Islet of Langerhans (tissue), 1 donor: ENCODE measurements at regions not wholly inside any gene's neighbourhood (a gene's known extent, or its start where the extent isn't known, plus 50 kb on each side); places are given as distances from the start of the nearest gene placed in this dataset.
"Not testable (repeated sequence)": the region's sequence is repeated elsewhere in the genome, so short reads cannot be mapped to it uniquely, and the experiment has no call there.

ENCODE experiments used
- FAIRE-seq: peaks from one replicate; lab custom pipeline; 2011; peaks lifted over from hg19 to GRCh38; lab: Jason Lieb, UNC

DNA sequence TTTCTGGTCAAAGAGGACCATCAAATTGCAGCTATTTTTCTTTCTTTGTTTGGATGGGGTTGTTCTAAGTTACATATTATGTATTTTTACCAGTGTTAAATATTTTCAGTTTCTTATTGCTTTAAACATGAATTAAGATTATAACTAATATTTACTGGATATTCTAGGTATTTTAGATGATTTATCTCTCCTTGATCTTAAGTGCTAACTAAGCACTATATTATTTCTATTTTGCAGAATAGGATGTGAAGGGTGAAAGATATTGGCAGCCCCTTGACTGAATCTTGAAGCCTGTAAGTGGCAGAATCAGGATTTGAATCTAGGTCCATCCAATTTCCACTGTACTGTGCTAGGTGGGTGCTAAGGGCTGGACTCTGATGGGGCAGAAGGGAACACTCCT, 307.3 kb upstream of the CCL2 start:
- no peak for FAIRE-seq

GRCh38 chr17:33948309-33948708, 306.8 kb upstream of the CCL2 start:
- FAIRE-seq = no peak

DNA sequence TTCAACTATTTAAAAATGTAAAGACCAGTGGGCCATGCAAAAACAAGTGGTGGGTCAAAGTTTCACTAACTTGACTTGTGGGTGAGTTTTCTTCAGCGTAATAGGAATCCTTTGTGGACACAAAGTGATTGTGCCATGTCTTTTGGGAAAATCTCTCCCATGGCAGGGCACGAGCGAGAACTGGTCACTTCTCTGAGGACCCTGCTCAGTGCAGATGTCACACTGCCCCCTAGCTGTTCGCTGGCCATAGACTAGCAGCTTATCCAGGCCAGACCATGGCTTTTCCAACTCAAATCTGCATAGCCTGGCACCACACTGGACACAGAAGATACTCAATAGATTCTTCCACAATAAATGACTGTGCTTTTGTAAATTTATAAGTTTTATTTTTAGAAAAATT, 306.0 kb upstream of the CCL2 start:
- FAIRE-seq = no peak

DNA sequence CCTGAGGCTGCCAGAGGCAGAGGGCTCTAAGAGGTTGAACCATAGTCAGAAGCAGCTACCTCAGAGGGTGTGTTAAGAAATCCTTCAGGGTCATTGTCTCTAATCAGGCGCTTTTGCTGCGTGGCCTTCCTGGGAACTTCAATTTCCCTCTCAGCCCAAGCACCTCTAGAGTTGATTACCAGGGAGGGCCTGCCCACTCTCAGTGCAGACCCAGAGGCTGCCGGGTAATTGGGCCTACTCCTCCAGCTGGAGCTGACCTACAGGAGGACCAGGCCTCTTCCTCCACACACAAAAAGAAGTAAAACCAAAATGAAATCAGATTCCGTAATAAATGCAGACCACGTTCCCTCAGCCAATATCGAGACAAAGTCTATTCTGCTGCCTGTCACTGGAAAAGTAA, 305.0 kb upstream of the CCL2 start:
- FAIRE-seq = no peak

- FAIRE-seq = no peak
Observed at GRCh38 chr17:33952425-33952824, 302.7 kb upstream of the CCL2 start.

- FAIRE-seq = no peak
Observed at GRCh38 chr17:33954597-33954996, 300.5 kb upstream of the CCL2 start.

- no peak for FAIRE-seq
Observed at GRCh38 chr17:33955461-33955860, 299.6 kb upstream of the CCL2 start.

- not testable (repeated sequence) for FAIRE-seq
Observed at GRCh38 chr17:33959098-33959497, 296.0 kb upstream of the CCL2 start.

DNA sequence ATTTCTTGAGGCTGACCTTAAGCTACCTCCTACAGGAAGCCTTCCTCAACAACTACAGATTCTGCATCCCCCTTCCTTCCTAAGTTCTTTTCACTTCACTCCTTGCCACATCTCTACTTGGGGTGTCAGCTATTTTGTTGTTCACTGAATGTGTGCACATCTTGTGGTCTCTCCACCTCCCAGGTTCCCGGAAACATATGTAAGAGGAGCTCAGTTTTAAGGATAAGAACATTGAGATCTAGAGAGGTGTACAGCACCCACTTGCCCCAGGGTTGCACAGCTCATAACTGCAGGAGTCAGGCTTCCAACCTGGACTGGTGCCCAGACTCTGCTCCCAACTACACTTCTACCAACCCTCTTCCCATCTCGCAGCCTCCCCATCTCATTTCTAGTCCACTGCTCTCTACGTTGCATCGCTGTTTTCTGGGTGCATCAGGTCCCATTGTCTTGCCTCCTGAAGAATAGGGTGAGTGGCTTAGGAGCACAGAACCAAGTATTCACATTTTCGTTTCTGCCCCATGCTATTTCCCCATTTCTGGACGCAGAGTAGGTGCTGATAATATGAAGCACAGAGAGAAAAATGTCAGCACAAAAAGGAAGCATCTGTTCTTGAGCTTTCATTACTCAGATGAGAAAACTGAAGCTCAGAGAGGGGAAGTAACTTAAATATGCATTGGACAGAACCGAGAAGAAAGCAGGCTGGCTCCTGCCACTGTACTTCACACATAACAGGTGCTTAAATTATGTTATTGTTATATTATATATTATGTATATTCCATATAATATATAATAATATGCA, 292.0 kb upstream of the CCL2 start:
- FAIRE-seq = no peak

DNA sequence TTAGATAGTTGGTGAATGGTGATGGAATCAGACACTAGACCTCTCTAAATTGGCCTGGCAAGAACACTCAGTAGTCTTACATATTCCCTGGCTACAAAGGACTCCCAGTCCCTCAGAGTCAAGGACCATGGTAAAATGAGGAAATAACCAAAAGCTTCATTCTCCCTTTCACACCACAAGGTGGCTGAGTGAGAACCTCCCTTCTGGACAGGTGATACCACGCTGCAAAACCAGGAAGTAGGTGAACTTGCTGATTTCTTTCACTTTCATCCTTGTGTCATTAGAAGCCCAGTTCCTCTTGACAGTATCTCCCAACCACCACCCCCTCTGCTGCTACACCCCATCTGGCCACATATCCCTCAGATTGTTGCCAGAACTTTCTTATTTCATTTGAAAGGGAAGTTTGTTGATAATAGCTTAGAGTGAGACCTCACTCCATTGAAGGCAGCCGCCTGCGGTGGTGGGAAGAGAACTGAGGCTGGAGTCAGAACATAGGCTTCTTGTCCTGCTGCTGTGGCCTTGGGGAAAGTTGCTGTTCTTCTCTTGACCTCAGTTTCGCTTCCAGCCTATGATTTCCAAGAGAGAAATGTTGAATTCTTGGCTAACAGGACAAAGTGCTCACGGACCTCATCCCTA, 290.6 kb upstream of the CCL2 start:
- FAIRE-seq = peak; percentile 90

DNA sequence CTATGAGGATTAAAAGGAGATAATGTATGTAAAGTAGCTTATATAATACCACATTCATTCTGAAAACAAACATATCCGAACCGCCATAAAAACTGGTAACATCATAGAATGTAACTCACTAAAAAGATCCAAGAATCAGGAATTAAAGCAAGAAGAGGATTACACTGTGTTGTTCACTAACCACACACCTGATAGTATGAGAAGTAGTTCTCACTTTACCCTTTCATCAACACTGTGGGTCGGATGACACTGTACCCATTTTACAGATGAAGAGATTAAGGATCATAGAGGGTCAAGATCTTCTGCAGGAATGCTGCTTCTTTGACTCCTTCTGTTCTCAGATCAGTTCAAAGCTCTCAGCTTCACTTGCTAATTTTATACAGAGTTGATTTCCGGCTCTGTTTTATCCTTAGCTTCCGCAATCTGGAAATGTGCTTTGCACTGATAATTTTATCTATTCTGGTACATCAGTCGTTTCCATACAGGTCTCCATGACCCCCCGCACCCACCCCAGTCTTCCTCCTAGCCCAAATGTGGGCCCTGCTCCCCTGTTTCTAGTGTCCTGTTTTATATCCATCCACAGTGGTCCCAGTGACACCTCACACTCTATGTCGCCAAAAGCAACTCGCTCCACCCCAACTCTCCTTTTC, 288.6 kb upstream of the CCL2 start:
- no peak for FAIRE-seq

DNA sequence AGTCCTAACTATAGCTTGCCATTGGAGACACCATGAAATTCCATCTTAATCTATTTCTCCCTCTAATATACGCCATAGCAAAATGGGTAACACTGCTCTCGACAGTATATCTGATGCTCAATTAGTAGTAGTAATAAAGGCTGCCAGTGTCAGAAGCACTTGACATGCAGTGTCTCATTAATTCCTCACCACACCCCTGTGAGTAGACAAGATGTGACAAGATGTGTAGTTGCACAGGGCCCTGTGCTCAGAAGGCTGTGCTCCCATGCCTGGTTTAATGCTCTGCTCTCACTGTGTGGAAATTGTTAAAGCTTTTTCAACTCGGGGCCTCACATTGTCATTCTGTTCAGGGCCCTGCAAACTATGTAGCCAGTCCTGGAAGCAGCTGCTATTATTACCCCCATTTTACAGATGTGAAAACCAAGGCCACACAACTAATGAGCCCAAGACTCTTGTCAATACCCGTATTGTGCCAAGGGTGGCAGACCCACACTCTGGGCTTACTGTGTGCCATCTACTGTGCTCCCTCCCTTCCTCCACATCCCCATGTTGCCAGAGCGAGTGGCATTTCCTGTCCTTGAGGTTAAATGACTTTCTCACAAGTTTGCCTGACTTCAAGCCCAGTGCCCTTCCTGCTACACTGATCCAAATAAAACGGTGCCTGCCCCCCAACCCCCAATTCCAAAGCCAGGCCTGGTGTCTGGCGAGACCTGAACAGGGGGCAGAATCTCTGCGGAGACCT, 287.3 kb upstream of the CCL2 start:
- no peak for FAIRE-seq

GRCh38 chr17:33968350-33969044, 286.6 kb upstream of the CCL2 start:
- no peak for FAIRE-seq

DNA sequence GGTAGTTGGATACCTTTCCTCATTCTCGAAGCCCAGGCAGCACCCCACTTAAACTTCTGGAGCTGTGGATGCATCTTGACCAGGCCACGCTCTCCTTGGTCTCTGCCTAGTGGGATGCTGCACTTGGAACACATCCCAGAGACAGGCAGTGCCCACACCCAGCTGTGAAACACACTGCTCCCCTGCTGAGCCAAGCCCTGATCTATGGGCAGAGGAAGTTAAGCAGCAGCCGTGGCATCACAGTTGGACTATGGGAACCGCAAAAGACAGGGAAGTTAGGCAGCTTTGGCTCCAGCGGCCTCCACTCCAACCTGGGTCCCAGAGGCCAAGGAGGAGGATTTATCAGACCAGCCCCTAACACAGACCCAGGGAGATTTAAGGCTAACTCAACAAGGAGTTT, 284.8 kb upstream of the CCL2 start:
- FAIRE-seq = no peak

- no peak for FAIRE-seq
Observed at GRCh38 chr17:33972763-33973162, 282.3 kb upstream of the CCL2 start.

DNA sequence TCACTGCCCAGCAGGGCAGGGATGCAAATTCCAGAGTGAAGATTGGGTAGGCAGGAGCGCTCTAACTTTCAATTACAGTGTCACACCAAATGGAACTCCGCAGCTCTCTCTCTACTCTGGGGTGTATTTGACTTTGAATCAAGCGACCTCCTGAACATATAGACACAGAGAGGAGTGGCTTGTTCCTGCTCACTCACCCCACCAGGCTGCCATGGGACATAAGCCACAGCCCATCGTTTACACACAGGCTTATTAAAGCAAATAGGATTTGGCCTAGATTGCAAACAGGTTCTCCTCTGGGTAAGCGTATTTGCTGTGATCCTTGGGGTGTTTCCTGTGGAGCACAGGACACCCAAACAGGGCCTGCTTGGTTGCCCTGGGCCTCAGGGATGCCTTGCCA, 281.6 kb upstream of the CCL2 start:
- FAIRE-seq = no peak

DNA sequence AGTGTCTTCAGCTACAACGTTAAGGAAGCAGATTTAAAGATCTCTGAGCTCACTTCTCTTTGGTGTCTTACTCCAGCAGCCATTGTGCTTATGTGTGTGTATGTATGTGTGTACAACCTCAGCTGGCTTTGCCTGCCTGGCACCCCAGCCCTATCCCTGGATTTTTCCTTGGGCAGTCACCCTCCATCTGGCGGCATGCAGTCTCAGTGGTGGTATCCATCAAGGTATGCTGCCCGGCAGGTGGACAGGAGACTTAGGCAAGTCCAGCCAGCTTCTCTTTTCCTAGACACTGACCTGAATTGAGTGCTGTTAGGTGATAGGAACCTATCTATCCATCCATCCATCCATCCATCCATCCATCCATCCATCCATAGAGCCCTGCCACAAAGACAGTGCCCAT, 280.8 kb upstream of the CCL2 start:
- FAIRE-seq = no peak

GRCh38 chr17:33976831-33977230, 278.3 kb upstream of the CCL2 start:
- no peak for FAIRE-seq

DNA sequence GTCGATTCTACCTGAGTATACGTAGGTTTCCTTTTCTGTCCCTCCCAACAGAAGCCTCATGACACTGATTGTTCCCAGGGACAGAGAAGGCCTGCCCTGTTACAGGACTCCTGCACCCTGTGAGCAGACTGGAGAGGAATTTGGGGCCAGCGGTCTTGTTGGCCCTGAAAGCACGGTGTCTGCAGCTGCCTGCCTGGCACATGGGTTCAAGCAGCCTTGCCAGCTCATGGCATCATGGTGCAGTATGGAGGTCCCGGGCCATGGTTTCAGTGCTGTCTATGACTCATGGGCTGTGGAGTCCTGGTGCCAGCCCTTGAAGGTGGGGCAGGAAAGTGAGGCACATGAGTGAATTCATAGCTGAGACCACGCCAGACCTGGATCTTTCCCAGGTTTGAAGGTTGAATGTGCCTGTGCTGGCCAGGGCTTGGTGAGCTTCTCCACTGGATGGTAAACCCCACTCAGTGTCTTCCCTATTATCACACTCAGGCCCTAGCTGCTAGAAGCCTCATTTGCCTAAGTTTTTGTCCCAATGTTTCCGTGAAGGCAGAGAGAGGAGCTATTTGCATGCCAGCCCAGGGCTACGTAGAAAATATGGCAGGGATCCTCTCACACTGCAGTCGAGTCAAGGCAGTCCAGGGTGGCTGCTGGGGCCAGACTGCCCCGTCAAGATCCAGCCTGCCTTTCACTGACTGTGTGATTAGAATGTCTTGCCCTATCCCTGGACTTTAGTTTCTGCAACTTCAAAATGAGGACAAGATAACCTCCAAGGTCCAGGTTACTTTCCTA, 277.2 kb upstream of the CCL2 start:
- FAIRE-seq = no peak

GRCh38 chr17:33978889-33979288, 276.2 kb upstream of the CCL2 start:
- FAIRE-seq = no peak

DNA sequence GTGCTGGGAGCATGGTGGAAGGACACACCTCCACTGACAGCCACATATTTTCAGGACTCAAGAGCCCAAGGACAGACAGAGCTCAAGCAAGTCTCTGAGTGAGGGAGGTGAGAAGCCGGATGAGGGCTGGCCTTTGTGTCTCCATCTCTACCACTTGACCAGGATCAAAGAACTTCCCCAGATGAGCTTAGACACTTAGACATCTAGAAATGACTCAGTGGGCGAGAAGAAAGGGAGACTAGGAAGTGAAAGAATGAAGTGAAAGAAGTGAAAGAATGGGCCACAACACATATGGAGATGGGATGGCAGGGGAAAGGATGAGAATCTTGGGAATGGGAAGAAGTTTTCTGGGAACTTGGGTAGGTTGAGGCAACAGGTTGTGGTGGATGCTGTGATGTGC, 274.9 kb upstream of the CCL2 start:
- FAIRE-seq = no peak
